BE2C (cell line): ENCODE measurements at regions not wholly inside any gene's neighbourhood (a gene's known extent, or its start where the extent isn't known, plus 50 kb on each side); places are given as distances from the start of the nearest gene placed in this dataset.

Source experiments
- DNase-seq: peaks from one replicate; pipeline ENCODE4 v3.0.0-alpha.2; 2020
- H3K27me3 ChIP-seq: fragments of 250-450 bp; sonication (Bioruptor Pico); 2 replicates; pipeline ENCODE4 v1.5.1; 2020; ENCODE audit warnings: mild to moderate bottlenecking
- H3K36me3 ChIP-seq: fragments of 250-450 bp; sonication (Bioruptor Pico); 2 replicates; pipeline ENCODE4 v1.5.1; 2020; ENCODE audit warnings: mild to moderate bottlenecking
- H3K4me1 ChIP-seq: fragments of 250-450 bp; sonication (Bioruptor Pico); 2 replicates; pipeline ENCODE4 v1.5.1; 2020
- H3K4me3 ChIP-seq: 2 replicates; pipeline ENCODE4 v1.5.1; 2011; ENCODE audit warnings: low read depth, low read length
- H3K9me3 ChIP-seq: fragments of 250-450 bp; sonication (Bioruptor Pico); 2 replicates; pipeline ENCODE4 v1.5.1; 2020
- TF ChIP-seq, protein P1 (sequence below): IDR thresholded peaks from 2 replicates; pipeline ENCODE4 v1.5.1; 2012; ENCODE audit warnings: mild to moderate bottlenecking, low read depth, low read length

DNA sequence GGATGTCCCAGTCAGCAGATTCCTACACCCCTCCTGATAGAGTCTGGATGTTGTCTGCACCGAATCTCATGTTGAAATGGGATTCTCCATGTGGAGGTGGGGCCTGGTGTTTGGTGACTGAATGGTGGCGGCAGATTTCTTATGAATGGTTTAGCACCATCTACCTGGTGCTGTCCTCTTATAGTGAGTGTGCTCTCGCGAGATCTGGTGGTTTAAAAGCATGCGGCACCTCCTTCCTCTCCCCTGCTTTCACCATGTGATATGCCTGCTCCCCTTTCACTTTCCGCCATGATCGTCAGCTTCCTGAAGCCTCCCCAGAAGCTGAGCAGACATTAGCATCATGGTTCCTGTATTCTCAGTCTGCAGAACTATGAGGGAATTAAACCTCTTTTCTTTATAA, 135.2 kb upstream of the SLC6A11 start:
- no peak for DNase-seq
- Histone ChIP-seq H3K4me3 (no peak overlapping the region), H3K9me3 (no peaks in the 10 kb centered on the region), H3K27me3 (no peaks in the 10 kb centered on the region), H3K36me3 (no peaks in the 10 kb centered on the region), H3K4me1 (no peaks in the 10 kb centered on the region)
- TF ChIP-seq, protein P1, sequence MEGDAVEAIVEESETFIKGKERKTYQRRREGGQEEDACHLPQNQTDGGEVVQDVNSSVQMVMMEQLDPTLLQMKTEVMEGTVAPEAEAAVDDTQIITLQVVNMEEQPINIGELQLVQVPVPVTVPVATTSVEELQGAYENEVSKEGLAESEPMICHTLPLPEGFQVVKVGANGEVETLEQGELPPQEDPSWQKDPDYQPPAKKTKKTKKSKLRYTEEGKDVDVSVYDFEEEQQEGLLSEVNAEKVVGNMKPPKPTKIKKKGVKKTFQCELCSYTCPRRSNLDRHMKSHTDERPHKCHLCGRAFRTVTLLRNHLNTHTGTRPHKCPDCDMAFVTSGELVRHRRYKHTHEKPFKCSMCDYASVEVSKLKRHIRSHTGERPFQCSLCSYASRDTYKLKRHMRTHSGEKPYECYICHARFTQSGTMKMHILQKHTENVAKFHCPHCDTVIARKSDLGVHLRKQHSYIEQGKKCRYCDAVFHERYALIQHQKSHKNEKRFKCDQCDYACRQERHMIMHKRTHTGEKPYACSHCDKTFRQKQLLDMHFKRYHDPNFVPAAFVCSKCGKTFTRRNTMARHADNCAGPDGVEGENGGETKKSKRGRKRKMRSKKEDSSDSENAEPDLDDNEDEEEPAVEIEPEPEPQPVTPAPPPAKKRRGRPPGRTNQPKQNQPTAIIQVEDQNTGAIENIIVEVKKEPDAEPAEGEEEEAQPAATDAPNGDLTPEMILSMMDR = no peak

DNA sequence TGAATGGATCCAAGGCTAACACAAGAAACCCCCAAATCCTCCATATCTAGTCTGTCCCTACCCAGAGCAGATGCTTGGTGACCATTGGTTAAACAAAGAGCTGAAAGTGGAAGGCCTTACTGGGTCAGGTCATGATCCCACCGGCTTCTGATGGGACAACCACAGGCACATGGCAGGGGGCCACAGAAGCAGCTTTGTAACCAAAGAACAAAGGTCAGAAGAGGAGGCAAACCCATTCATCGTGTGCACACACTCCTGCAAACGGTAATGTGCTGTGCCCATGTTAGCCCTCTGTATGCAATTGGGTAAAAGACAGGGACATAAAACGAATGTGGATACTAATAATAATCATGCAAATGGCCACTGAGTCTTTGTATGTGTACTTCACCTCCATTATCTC, 133.3 kb upstream of the SLC6A11 start:
- Histone ChIP-seq H3K27me3 (no peaks in the 10 kb centered on the region), H3K36me3 (no peaks in the 10 kb centered on the region), H3K4me1 (no peaks in the 10 kb centered on the region), H3K4me3 (no peak overlapping the region), H3K9me3 (no peaks in the 10 kb centered on the region)
- TF ChIP-seq, protein P1 = no peak
- no peak for DNase-seq

DNA sequence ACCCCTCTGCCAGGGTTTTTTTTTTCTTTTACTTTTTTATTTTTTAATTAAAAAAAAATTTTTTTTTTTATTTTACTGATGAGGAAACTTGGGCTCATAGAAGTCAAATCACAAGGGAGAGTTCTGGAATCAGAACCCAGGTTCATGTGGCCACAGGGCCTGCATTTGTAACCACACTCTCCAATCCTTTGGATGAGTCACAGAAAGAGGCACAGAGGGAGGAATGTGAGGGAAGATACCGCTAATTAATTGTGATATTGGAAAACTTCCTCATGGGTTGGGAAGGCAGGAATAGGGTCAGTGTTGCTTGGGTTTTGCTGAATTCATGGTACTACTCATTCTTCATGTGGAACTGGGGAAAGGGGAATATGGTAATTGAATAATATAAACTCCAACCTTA, 132.9 kb upstream of the SLC6A11 start:
- H3K36me3 ChIP-seq = no peaks in the 10 kb centered on the region
- H3K9me3 ChIP-seq = no peaks in the 10 kb centered on the region
- TF ChIP-seq, protein P1 = no peak
- no peaks in the 10 kb centered on the region for H3K4me1 ChIP-seq
- DNase-seq = no peak
- H3K4me3 ChIP-seq = no peak overlapping the region
- no peaks in the 10 kb centered on the region for H3K27me3 ChIP-seq

DNA sequence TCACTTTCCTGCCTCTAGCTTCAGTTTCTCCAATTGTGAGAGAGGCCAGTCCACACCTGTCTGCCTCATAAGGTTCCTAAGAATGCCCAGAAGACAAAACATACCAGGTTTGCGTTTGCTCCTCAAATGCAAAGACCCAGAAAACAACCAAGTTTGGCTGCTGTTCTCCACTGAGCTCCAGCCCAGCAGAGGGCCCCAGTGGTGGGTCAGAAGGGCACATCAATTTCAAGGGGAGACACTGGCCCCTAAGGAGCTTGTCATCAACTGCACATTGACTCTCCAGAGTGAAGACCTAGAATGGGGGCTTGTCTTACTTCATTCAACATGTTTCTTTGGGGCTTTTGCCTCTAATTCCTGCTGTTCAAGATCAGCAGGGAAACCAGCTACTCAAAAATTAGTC, 127.9 kb upstream of the SLC6A11 start:
- H3K27me3 ChIP-seq = no peaks in the 10 kb centered on the region
- TF ChIP-seq, protein P1 = no peak
- H3K4me3 ChIP-seq = no peak overlapping the region
- no peaks in the 10 kb centered on the region for H3K36me3 ChIP-seq
- no peaks in the 10 kb centered on the region for H3K9me3 ChIP-seq
- no peaks in the 10 kb centered on the region for H3K4me1 ChIP-seq
- no peak for DNase-seq

DNA sequence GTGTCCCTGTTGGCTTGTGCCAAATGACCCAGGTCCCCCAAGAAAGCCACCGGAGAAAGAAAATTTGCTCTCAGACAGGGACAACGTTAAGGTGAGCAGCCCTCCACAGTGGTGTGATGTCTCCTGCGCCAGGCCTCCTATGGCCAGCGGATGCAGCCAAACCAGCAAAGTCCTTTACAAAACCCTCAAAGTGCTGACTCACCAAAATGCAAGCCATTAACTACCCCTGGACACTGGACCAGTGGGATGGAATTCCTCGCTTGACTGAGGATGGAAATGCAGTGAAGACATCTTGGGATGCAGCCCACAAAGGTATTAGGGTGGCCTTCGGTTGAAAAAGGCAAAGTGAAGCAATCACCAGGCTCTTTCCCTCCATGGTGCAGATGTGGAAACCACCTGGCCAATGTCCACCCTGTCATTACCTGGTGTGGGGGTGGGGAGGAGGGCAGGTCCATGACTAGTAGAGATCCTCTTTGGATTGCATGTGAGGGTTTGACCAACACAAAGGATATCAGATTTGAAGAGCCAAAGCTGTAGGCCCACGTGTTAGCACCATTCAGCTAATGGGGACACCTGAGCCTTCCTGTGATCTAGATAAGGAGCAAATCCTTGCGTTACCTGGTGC, 127.4 kb upstream of the SLC6A11 start:
- Histone ChIP-seq H3K9me3 (no peaks in the 10 kb centered on the region), H3K36me3 (no peaks in the 10 kb centered on the region), H3K4me1 (no peaks in the 10 kb centered on the region), H3K27me3 (no peaks in the 10 kb centered on the region), H3K4me3 (no peak overlapping the region)
- DNase-seq = no peak
- TF ChIP-seq, protein P1 = no peak

DNA sequence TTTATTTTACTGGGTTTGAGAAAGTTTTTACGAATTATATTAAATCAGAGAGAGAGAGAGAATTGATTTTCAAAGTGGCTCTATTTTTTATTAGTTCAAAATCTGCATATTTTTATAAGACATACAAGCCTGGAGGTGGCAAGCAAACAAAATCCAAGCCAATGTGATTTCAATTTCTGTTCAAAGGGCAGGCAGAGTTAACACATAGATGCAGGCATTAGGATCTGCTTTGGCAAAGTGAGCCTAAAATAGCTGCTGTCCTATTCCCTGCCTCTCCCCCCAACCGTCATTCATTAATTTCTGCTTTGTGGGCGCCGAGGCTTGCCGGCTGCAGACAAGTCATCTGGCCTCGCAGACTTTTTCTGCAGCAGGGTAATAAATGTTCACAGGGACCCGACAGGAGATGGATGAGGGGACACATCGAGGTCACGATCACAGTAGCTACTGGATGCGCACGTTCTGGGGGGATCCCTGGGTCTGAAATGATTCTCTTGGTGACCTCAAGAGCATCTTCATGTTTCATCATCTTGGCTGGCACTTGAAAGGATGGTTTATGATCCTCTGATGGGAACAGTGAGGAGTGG, 123.9 kb upstream of the SLC6A11 start:
- Histone ChIP-seq H3K9me3 (no peaks in the 10 kb centered on the region), H3K36me3 (no peaks in the 10 kb centered on the region), H3K4me3 (no peak overlapping the region), H3K4me1 (no peaks in the 10 kb centered on the region), H3K27me3 (no peaks in the 10 kb centered on the region)
- DNase-seq = no peak
- TF ChIP-seq, protein P1 = no peak
